ENCODE measurements at regions not wholly inside any gene's neighbourhood (a gene's known extent, or its start where the extent isn't known, plus 50 kb on each side); places are given as distances from the start of the nearest gene placed in this dataset.

GRCh38 chr5:173830421-173830820 lies 57.7 kb upstream of the CPEB4 start:
- no peak overlapping the region for H3K4me2 ChIP-seq (ENCODE audit: low read depth, low read length)
- in situ Hi-C loops (cut with HindIII; ENCODE audit: extremely low pct_ligation_motif_present, low pct_unique_long_range_greater_than_20kb), result no loop called here
- H3K27ac ChIP-seq (ENCODE audit: extremely low read length, insufficient read depth, low read length), result no peak overlapping the region
- FAIRE-seq, result no peak
- no peak for ATAC-seq
- TF ChIP-seq MAFK (conservative IDR thresholded peaks at IDR 0.05 in 1 of 2, IDR thresholded peaks at IDR 0.05 in 1 of 2; ENCODE audit: low read length in 2 of 2), result peak; percentile 22 to 38; a peak in 2 of 4 replicates
- TF ChIP-seq KAT2B (IDR thresholded peaks at IDR 0.05; ENCODE audit: borderline replicate concordance, low read depth, low read length), result no peak
- TF ChIP-seq POLR2A (IDR thresholded peaks at IDR 0.05; ENCODE audit: insufficient read depth in 1 of 2, low read depth in 2 of 2, low read length in 2 of 2), result no peak
- no peak for TF ChIP-seq ZNF17 (CRISPR knock-in tag; IDR thresholded peaks at IDR 0.05)
- TF ChIP-seq FOXJ3 (CRISPR knock-in tag; IDR thresholded peaks at IDR 0.05; ENCODE audit: borderline replicate concordance), result no peak
- CTCF ChIA-PET (ENCODE audit: low intra/inter-chr PET ratio, low total read pairs), result no interaction called here
- peaks cover 60% of the 10 kb centered on the region for H3K4me1 ChIP-seq (ENCODE audit: insufficient read depth, low read length)
- no peak overlapping the region for H3K9ac ChIP-seq (ENCODE audit: insufficient read depth, low read depth, low read length)
- WGBS (ENCODE audit: low lambda C conversion rate), result 81% methylated on average over 1 of the region's 1 CpG
- H3K27me3 ChIP-seq (ENCODE audit: control insufficient read depth in 1 of 2, insufficient read depth in 2 of 2, low read length in 2 of 2), result no peaks in the 10 kb centered on the region
- POLR2A ChIA-PET, result no interaction called here
- no TSS peak for BruUV-seq (replicated peaks)
- no peaks in the 10 kb centered on the region for H3K9me3 ChIP-seq (ENCODE audit: low read length)
- H3K79me2 ChIP-seq (ENCODE audit: insufficient read depth, low read length), result no peaks in the 10 kb centered on the region
- H2AFZ ChIP-seq (ENCODE audit: low read length), result no peak overlapping the region
- H4K20me1 ChIP-seq (ENCODE audit: insufficient read depth, low read length), result no peaks in the 10 kb centered on the region
- no peak for DNase-seq (ENCODE audit: low spot score)
- no peak overlapping the region for H3K4me3 ChIP-seq (replicated peaks in 1 of 3; ENCODE audit: insufficient read depth in 1 of 3, low read depth in 2 of 3, low read length in 3 of 3)
- H3K36me3 ChIP-seq (replicated peaks in 1 of 2; ENCODE audit: control insufficient read depth in 1 of 2, insufficient read depth in 2 of 2, low read length in 2 of 2), result no peaks in the 10 kb centered on the region
- intact Hi-C loops (cut with micrococcal nuclease; ENCODE audit: unreplicated experiment), result no loop called here

- H4K20me1 ChIP-seq (ENCODE audit: insufficient read depth, low read length), result no peaks in the 10 kb centered on the region
- DNase-seq (ENCODE audit: low spot score) (no peak), ATAC-seq (no peak), FAIRE-seq (no peak)
- peaks cover 51% of the 10 kb centered on the region for H3K4me1 ChIP-seq (ENCODE audit: insufficient read depth, low read length)
- H3K36me3 ChIP-seq (replicated peaks in 1 of 2; ENCODE audit: control insufficient read depth in 1 of 2, insufficient read depth in 2 of 2, low read length in 2 of 2), result no peaks in the 10 kb centered on the region
- CTCF ChIA-PET (ENCODE audit: low intra/inter-chr PET ratio, low total read pairs), result no interaction called here
- H3K9ac ChIP-seq (ENCODE audit: insufficient read depth, low read depth, low read length), result no peak overlapping the region
- H3K27me3 ChIP-seq (ENCODE audit: control insufficient read depth in 1 of 2, insufficient read depth in 2 of 2, low read length in 2 of 2), result no peaks in the 10 kb centered on the region
- in situ Hi-C loops (cut with HindIII; ENCODE audit: extremely low pct_ligation_motif_present, low pct_unique_long_range_greater_than_20kb), result no loop called here
- no peak overlapping the region for H2AFZ ChIP-seq (ENCODE audit: low read length)
- H3K27ac ChIP-seq (ENCODE audit: extremely low read length, insufficient read depth, low read length), result no peak overlapping the region
- H3K9me3 ChIP-seq (ENCODE audit: low read length), result no peaks in the 10 kb centered on the region
- intact Hi-C loops (cut with micrococcal nuclease; ENCODE audit: unreplicated experiment), result no loop called here
- no peak overlapping the region for H3K4me2 ChIP-seq (ENCODE audit: low read depth, low read length)
- POLR2A ChIA-PET, result interaction anchor here (2.1 kb wide), 1 partner anchor 57 kb away, joined by 5 read pairs; the partner anchor contains the start of gene CPEB4
- H3K79me2 ChIP-seq (ENCODE audit: insufficient read depth, low read length), result no peaks in the 10 kb centered on the region
- no peak overlapping the region for H3K4me3 ChIP-seq (replicated peaks in 1 of 3; ENCODE audit: insufficient read depth in 1 of 3, low read depth in 2 of 3, low read length in 3 of 3)
- TF ChIP-seq ZFP36 (IDR thresholded peaks at IDR 0.05; ENCODE audit: borderline replicate concordance, low read depth, low read length, partially characterized antibody), result no peak
- peak; percentile 83 for TF ChIP-seq ZNF331 (CRISPR knock-in tag; IDR thresholded peaks at IDR 0.05)
- TF ChIP-seq THYN1 (CRISPR knock-in tag; IDR thresholded peaks at IDR 0.05; ENCODE audit: borderline replicate concordance, low read depth), result no peak
- no peak for TF ChIP-seq ZNF382 (CRISPR knock-in tag; IDR thresholded peaks at IDR 0.05; ENCODE audit: borderline replicate concordance)
- TF ChIP-seq NR2F1 (CRISPR knock-in tag; IDR thresholded peaks at IDR 0.05), result no peak
- 69% methylated on average over 5 of the region's 5 CpGs for WGBS (ENCODE audit: low lambda C conversion rate)
- no TSS peak for BruUV-seq (replicated peaks)
Measured at GRCh38 chr5:173831196-173831914, 56.8 kb upstream of the CPEB4 start.

Measured in HepG2 (cell line).